ENCODE measurements at regions not wholly inside any gene's neighbourhood (a gene's known extent, or its start where the extent isn't known, plus 50 kb on each side); places are given as distances from the start of the nearest gene placed in this dataset.

GRCh38 chr2:34174506-34174905 lies 575.4 kb upstream of the FAM98A start:
- no peaks in the 10 kb centered on the region for H4K20me1 ChIP-seq (ENCODE audit: insufficient read depth, low read length, poor library complexity, severe bottlenecking)
- H3K4me1 ChIP-seq (ENCODE audit: insufficient read depth, low read length, poor library complexity, severe bottlenecking) = no peaks in the 10 kb centered on the region
- H3K27me3 ChIP-seq (ENCODE audit: insufficient read depth, low read length, poor library complexity, severe bottlenecking) = no peaks in the 10 kb centered on the region
- H3K4me2 ChIP-seq (ENCODE audit: low read depth, low read length, poor library complexity, severe bottlenecking) = no peak overlapping the region
- H3K9me2 ChIP-seq (replicated peaks; ENCODE audit: low read depth, low read length) = no peaks in the 10 kb centered on the region
- TF ChIP-seq EZH2phosphoT487 (IDR thresholded peaks at IDR 0.05; ENCODE audit: borderline replicate concordance) (no peak), CTCF (conservative IDR thresholded peaks at IDR 0.05; ENCODE audit: low read length) (no peak)
- H3K36me3 ChIP-seq (ENCODE audit: insufficient read depth, low read length) = no peaks in the 10 kb centered on the region
- no peaks in the 10 kb centered on the region for H3F3A ChIP-seq (ENCODE audit: low read depth)
- no peak overlapping the region for H3K9ac ChIP-seq (ENCODE audit: low read depth, low read length, poor library complexity, severe bottlenecking)
- H3K9me3 ChIP-seq (ENCODE audit: insufficient read depth, low read depth, low read length) = no peaks in the 10 kb centered on the region
- H3K79me2 ChIP-seq (ENCODE audit: insufficient read depth, low read length) = no peaks in the 10 kb centered on the region
- H3K4me3 ChIP-seq (ENCODE audit: low read length, poor library complexity, severe bottlenecking) = no peak overlapping the region
- no peak overlapping the region for H2AFZ ChIP-seq (ENCODE audit: low read length)

- Histone ChIP-seq H4K20me1 (ENCODE audit: insufficient read depth, low read length, poor library complexity, severe bottlenecking) (no peaks in the 10 kb centered on the region), H3K9me2 (replicated peaks; ENCODE audit: low read depth, low read length) (no peaks in the 10 kb centered on the region), H3K9ac (ENCODE audit: low read depth, low read length, poor library complexity, severe bottlenecking) (no peak overlapping the region), H2AFZ (ENCODE audit: low read length) (no peak overlapping the region), H3K36me3 (ENCODE audit: insufficient read depth, low read length) (no peaks in the 10 kb centered on the region), H3K79me2 (ENCODE audit: insufficient read depth, low read length) (no peaks in the 10 kb centered on the region), H3K4me3 (ENCODE audit: low read length, poor library complexity, severe bottlenecking) (no peak overlapping the region), H3K27me3 (ENCODE audit: insufficient read depth, low read length, poor library complexity, severe bottlenecking) (no peaks in the 10 kb centered on the region), H3K4me2 (ENCODE audit: low read depth, low read length, poor library complexity, severe bottlenecking) (no peak overlapping the region), H3K9me3 (ENCODE audit: insufficient read depth, low read depth, low read length) (no peaks in the 10 kb centered on the region), H3K4me1 (ENCODE audit: insufficient read depth, low read length, poor library complexity, severe bottlenecking) (no peaks in the 10 kb centered on the region), H3F3A (ENCODE audit: low read depth) (no peaks in the 10 kb centered on the region)
- TF ChIP-seq CTCF (conservative IDR thresholded peaks at IDR 0.05; ENCODE audit: low read length) (no peak), EZH2phosphoT487 (IDR thresholded peaks at IDR 0.05; ENCODE audit: borderline replicate concordance) (no peak)
Observed at GRCh38 chr2:34162231-34162630, 563.1 kb upstream of the FAM98A start.

GRCh38 chr2:34161549-34161948 lies 562.5 kb upstream of the FAM98A start:
- Histone ChIP-seq H2AFZ (ENCODE audit: low read length) (no peak overlapping the region), H3K27me3 (ENCODE audit: insufficient read depth, low read length, poor library complexity, severe bottlenecking) (no peaks in the 10 kb centered on the region)

More at GRCh38 chr2:34161549-34161948, 562.5 kb upstream of the FAM98A start:
- H3K36me3 ChIP-seq (ENCODE audit: insufficient read depth, low read length) = no peaks in the 10 kb centered on the region
- H3F3A ChIP-seq (ENCODE audit: low read depth) = no peaks in the 10 kb centered on the region
- no peak for TF ChIP-seq CTCF (conservative IDR thresholded peaks at IDR 0.05; ENCODE audit: low read length)
- no peak for TF ChIP-seq EZH2phosphoT487 (IDR thresholded peaks at IDR 0.05; ENCODE audit: borderline replicate concordance)
- no peak overlapping the region for H3K4me3 ChIP-seq (ENCODE audit: low read length, poor library complexity, severe bottlenecking)
- no peaks in the 10 kb centered on the region for H4K20me1 ChIP-seq (ENCODE audit: insufficient read depth, low read length, poor library complexity, severe bottlenecking)
- no peaks in the 10 kb centered on the region for H3K4me1 ChIP-seq (ENCODE audit: insufficient read depth, low read length, poor library complexity, severe bottlenecking)
- H3K4me2 ChIP-seq (ENCODE audit: low read depth, low read length, poor library complexity, severe bottlenecking) = no peak overlapping the region
- no peaks in the 10 kb centered on the region for H3K79me2 ChIP-seq (ENCODE audit: insufficient read depth, low read length)
- no peaks in the 10 kb centered on the region for H3K9me2 ChIP-seq (replicated peaks; ENCODE audit: low read depth, low read length)
- H3K9me3 ChIP-seq (ENCODE audit: insufficient read depth, low read depth, low read length) = no peaks in the 10 kb centered on the region
- H3K9ac ChIP-seq (ENCODE audit: low read depth, low read length, poor library complexity, severe bottlenecking) = no peak overlapping the region
